SH-SY5Y (cell line): ENCODE measurements at regions not wholly inside any gene's neighbourhood (a gene's known extent, or its start where the extent isn't known, plus 50 kb on each side); places are given as distances from the start of the nearest gene placed in this dataset.

Experiments
- GATA2 ChIP-seq: IDR thresholded peaks from 2 replicates; pipeline ENCODE4 v1.6.1; 2011; ENCODE audit warnings: mild to moderate bottlenecking, low read depth, low read length
- GATA3 ChIP-seq: IDR thresholded peaks from 2 replicates; pipeline ENCODE4 v1.6.1; 2011; ENCODE audit warnings: low read depth, mild to moderate bottlenecking, low read length, moderate library complexity

GRCh38 chr1:177784409-177784808, 185.4 kb downstream of the SEC16B start:
- TF ChIP-seq GATA3 (no peak), GATA2 (no peak)

DNA sequence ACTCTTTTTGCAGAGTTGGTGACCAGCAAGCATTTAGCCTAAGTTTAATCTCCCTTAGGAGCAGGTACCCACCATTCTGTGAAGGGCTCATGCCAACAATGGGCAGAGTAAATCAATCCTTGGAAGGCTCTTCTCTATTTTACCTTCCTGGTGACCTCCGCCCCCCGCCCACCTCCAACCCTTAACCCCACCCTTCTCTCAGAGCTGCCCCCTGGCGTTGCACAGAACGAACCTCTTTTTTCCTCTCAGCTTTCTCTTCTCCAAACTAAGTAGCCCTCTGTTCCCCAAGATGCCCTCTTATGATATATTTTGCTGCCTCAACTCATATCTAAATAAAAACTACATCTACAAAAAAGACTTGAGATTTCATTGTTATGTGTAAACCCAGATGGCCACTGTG, 186.8 kb downstream of the SEC16B start:
- TF ChIP-seq GATA3, result no peak
- TF ChIP-seq GATA2, result no peak

DNA sequence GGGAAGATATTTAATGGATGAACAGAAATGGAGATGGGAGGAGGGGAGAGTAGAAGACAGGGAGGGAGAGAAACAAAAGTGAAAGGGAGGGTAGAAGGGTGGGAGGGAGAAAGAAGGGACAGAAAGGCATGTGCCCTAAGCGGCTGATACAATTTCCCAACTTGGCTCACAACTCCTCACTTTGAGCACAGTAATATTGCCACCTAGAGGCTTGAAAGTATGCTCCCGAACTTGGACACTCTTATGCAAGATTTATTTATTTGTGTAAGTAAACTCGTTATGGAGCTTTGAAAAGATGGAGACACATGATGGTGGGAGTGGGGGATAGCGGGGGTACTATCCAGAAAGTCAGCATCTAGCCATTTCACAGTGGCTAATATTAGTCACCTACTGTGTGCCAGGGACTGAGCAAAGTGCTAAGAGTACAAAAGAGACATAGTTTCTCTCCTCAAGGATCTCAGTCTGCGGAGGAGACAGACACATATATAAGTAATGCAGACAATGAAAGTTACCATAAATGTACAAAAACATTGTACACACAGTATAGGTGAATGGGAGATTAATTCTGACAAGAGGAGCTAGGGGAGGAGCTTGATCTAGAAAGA, 189.7 kb downstream of the SEC16B start:
- no peak for TF ChIP-seq GATA2
- TF ChIP-seq GATA3, result no peak

- no peak for TF ChIP-seq GATA3
- TF ChIP-seq GATA2, result no peak
Measured at GRCh38 chr1:177779166-177779965, 190.5 kb downstream of the SEC16B start.

GRCh38 chr1:177775924-177776323, 193.9 kb downstream of the SEC16B start:
- no peak for TF ChIP-seq GATA2
- TF ChIP-seq GATA3, result no peak

- no peak for TF ChIP-seq GATA3
Measured at GRCh38 chr1:177772386-177772960, 197.4 kb downstream of the SEC16B start.

DNA sequence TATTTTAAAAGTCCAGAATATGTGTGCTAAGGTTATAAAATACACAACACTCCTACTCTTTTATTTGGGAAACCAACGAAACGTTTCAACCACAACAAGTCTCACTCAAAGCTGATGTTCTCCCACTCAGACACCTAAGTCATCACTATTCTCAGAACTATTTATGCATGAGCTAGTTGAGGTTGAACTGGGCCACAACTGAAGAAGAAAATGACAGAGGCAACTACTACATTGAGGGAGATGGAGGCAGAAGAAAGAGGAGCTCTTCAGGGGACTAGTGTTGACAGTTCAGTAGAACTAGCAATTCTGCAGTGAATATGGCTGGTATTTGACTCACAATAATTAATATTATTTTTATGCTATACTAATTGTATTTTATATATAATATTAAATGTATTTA, 198.2 kb downstream of the SEC16B start:
- no peak for TF ChIP-seq GATA3

GRCh38 chr1:177770096-177770495, 199.8 kb downstream of the SEC16B start:
- no peak for TF ChIP-seq GATA3
- no peak for TF ChIP-seq GATA2

DNA sequence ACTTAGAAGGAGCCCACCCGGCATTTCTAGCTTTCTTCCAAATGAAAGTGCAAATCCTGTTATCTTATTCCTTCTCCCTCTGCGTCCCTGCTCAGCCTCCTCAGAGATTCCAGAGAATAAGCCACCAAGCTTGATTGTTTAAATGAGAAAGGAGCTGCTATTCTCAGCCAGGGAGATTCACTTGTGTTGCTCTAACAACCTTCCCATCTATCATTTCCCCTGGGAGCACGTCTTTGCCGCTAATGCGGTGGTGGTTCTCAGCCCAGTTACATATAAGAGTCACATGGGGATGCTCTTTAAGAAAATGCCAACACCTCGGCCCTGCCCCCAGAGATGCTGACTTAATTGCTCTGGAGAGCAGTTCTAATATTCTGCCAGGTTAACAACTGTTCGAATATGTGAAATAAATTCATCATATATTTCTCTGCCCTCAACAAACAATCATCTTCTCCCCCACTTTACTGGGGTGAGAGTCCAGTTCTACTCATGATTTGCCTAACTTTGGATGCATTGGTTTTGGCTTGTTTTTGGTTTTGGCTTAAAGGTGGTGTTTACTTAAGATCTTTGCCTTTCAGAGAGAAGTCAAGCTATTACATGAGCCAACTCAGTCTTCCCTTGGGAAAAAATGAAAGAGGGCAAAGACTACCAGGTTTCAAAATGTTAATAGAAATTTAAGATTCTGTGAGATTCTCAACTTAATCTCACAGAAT, 213.9 kb downstream of the SEC16B start:
- TF ChIP-seq GATA3, result no peak
- TF ChIP-seq GATA2, result no peak

GRCh38 chr1:177754603-177755002, 215.3 kb downstream of the SEC16B start:
- TF ChIP-seq GATA2, result no peak
- no peak for TF ChIP-seq GATA3

DNA sequence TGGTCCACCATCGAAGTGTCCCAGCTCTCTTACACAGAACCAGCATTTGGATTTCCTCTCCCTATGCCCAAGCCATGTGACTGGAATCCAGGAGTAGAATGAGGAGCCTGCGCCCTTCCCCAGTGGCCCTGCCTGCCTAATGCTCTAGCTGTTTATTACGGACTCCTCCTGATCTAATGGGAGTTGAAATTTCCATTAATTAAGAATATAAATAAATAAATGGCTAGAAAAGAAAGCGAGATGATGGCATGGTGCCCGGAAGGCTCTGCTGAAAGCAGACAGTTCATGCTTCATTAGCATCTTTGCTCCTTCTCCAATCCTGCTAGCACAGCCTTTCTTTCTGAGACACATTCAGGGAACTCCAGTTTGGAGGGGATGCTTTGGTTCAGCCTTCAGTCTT, 216.2 kb downstream of the SEC16B start:
- TF ChIP-seq GATA2 (no peak), GATA3 (no peak)

GRCh38 chr1:177748080-177748801, 221.6 kb downstream of the SEC16B start:
- TF ChIP-seq GATA3, result no peak

DNA sequence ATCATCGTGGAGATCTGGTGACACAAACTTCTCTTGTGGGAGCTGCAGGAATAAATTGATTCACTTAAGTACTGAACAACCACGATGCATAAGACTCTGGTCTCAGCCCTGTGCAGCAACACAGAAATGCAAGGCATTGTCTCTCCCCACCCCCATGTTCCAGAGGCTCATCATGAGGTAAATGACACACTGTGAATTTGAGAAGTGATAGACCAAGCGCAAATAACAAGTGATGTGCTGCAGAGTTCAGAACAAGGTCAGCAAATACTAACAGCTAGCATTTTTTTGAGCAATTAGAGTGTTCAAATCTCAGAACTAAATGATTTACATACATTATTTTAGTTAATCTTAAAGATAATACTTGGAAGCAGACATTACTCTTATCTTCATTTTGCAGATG, 223.7 kb downstream of the SEC16B start:
- TF ChIP-seq GATA3 (no peak), GATA2 (no peak)

- no peak for TF ChIP-seq GATA3
- no peak for TF ChIP-seq GATA2
Measured at GRCh38 chr1:177744906-177745305, 225.0 kb downstream of the SEC16B start.
